ENCODE measurements at regions not wholly inside any gene's neighbourhood (a gene's known extent, or its start where the extent isn't known, plus 50 kb on each side); places are given as distances from the start of the nearest gene placed in this dataset.

DNA sequence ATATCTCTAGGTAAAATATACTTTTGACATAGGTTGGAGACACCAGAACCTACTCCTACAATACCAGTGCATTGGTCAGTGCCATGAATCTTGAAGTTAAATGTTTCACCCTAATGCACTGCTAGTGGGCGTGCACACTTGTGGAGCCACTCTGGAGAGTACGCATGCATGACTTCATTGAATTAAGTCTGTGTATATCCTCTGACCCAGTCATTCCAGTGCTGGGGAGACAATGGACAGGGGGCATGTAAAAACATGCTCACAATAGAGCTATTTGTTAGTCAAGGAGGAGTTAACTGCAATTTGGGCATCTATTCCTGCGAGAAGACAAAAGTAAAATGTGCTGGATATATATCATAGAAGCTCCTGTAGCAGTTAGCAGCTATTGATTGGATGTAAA, 335.4 kb upstream of the NCAM1 start:
- POLR2A ChIA-PET (ENCODE audit: unreplicated experiment) = no interaction called here
- H2BK5ac ChIP-seq (ENCODE audit: low read depth, low read length, poor library complexity, severe bottlenecking) = no peak overlapping the region

More for the DNA sequence above, 335.4 kb upstream of the NCAM1 start:
- Histone ChIP-seq H2AK9ac (replicated peaks; ENCODE audit: low read depth, low read length, poor library complexity) (no peak overlapping the region), H3K14ac (replicated peaks; ENCODE audit: low read depth, low read length) (no peak overlapping the region), H3K27ac (ENCODE audit: insufficient read depth, low read length) (no peak overlapping the region), H4K5ac (ENCODE audit: low read depth, low read length) (no peak overlapping the region), H3K79me1 (ENCODE audit: low read depth in 1 of 2, low read length in 2 of 2) (no peaks in the 10 kb centered on the region), H2AFZ (replicated peaks; ENCODE audit: low read length, poor library complexity) (no peak overlapping the region), H3K4me2 (ENCODE audit: low read depth, low read length) (no peak overlapping the region), H2AK5ac (ENCODE audit: low read depth, low read length) (no peak overlapping the region), H3K36me3 (ENCODE audit: control insufficient read depth, insufficient read depth, low read length) (no peaks in the 10 kb centered on the region), H3K4me1 (ENCODE audit: control insufficient read depth, insufficient read depth, low read length) (no peaks in the 10 kb centered on the region), H3K9me1 (ENCODE audit: insufficient read depth, low read length) (no peaks in the 10 kb centered on the region), H3K56ac (ENCODE audit: extremely low read depth, insufficient read depth, low read length) (no peak overlapping the region), H3K4me3 (ENCODE audit: insufficient read depth, low read depth, low read length) (no peak overlapping the region), H2BK120ac (ENCODE audit: low read depth, low read length) (no peak overlapping the region), H3K27me3 (ENCODE audit: control insufficient read depth, insufficient read depth, low read length) (no peaks in the 10 kb centered on the region), H2BK15ac (ENCODE audit: low read depth, low read length) (no peak overlapping the region), H3K4ac (ENCODE audit: low read depth, low read length) (no peak overlapping the region), H3K23ac (ENCODE audit: low read depth, low read length) (no peak overlapping the region), H4K8ac (ENCODE audit: low read depth in 2 of 2, low read length in 2 of 2) (no peak overlapping the region), H4K91ac (ENCODE audit: insufficient read depth, low read depth, low read length) (no peak overlapping the region), H2BK20ac (ENCODE audit: low read depth, low read length) (no peak overlapping the region), H4K20me1 (ENCODE audit: insufficient read depth, low read length) (no peaks in the 10 kb centered on the region), H3K18ac (ENCODE audit: low read depth, low read length) (no peak overlapping the region), H3K9me3 (ENCODE audit: control insufficient read depth, insufficient read depth, low read length) (no peaks in the 10 kb centered on the region), H3K9ac (ENCODE audit: low read depth, low read length) (no peak overlapping the region)
- in situ Hi-C loops (cut with MboI; ENCODE audit: low sequenced_read_pairs) (no loop called here), dilution Hi-C loops (cut with HindIII; ENCODE audit: low sequenced_read_pairs, unreplicated experiment) (no loop called here), intact Hi-C loops (cut with micrococcal nuclease) (no loop called here)
- WGBS, 2 experiments (ENCODE audit: extremely low coverage in 2 of 2, insufficient read length in 1 of 2) = 100% methylated on average over 1 of the region's 3 CpGs; no CpG with 5 or more reads in 1 of the 2 experiments
- no TSS peak for BruUV-seq (replicated peaks)
- no peak for ATAC-seq (ENCODE audit: low read depth)
- TF ChIP-seq CHD1 (IDR thresholded peaks at IDR 0.05; ENCODE audit: low read depth, low read length) (no peak), POLR2A (IDR thresholded peaks at IDR 0.05; ENCODE audit: low read depth, low read length) (no peak), RAD21 (IDR thresholded peaks at IDR 0.05; ENCODE audit: low read length) (no peak), SMC3 (IDR thresholded peaks at IDR 0.05; ENCODE audit: low read depth, low read length) (no peak), BHLHE40 (IDR thresholded peaks at IDR 0.05; ENCODE audit: low read depth, low read length) (no peak), FOS (IDR thresholded peaks at IDR 0.05; ENCODE audit: low read depth, low read length) (no peak), MAFK (IDR thresholded peaks at IDR 0.05; ENCODE audit: low read depth, low read length) (no peak), USF2 (IDR thresholded peaks at IDR 0.05; ENCODE audit: low read depth, low read length) (no peak), RCOR1 (IDR thresholded peaks at IDR 0.05; ENCODE audit: insufficient replicate concordance, low read length) (no peak), NFE2L2 (IDR thresholded peaks at IDR 0.05; ENCODE audit: low read depth, low read length) (no peak), MXI1 (IDR thresholded peaks at IDR 0.05; ENCODE audit: borderline replicate concordance, low read depth, low read length) (no peak)
- TF ChIP-seq, protein P1, sequence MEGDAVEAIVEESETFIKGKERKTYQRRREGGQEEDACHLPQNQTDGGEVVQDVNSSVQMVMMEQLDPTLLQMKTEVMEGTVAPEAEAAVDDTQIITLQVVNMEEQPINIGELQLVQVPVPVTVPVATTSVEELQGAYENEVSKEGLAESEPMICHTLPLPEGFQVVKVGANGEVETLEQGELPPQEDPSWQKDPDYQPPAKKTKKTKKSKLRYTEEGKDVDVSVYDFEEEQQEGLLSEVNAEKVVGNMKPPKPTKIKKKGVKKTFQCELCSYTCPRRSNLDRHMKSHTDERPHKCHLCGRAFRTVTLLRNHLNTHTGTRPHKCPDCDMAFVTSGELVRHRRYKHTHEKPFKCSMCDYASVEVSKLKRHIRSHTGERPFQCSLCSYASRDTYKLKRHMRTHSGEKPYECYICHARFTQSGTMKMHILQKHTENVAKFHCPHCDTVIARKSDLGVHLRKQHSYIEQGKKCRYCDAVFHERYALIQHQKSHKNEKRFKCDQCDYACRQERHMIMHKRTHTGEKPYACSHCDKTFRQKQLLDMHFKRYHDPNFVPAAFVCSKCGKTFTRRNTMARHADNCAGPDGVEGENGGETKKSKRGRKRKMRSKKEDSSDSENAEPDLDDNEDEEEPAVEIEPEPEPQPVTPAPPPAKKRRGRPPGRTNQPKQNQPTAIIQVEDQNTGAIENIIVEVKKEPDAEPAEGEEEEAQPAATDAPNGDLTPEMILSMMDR (conservative IDR thresholded peaks at IDR 0.05; ENCODE audit: low read depth, low read length) = no peak
- no peak for DNase-seq
- CTCF ChIA-PET = no interaction called here
